Renal cortex interstitium (tissue), 11 donors: ENCODE measurements at regions not wholly inside any gene's neighbourhood (a gene's known extent, or its start where the extent isn't known, plus 50 kb on each side); places are given as distances from the start of the nearest gene placed in this dataset.

ENCODE experiments used
- DNase-seq, 11 donors: peaks; one replicate each; pipeline ENCODE4 v3.0.0-alpha.2; 2013; ENCODE audit warnings: low read depth in 9 of 11, low spot score in 4 of 11; ENCODE audit errors: extremely low read depth in 1 of 11

GRCh38 chr2:191626497-191627151 is 51.3 kb upstream of the NABP1 start:
- no peak for DNase-seq

GRCh38 chr2:191627518-191627917 is 50.4 kb upstream of the NABP1 start:
- no peak for DNase-seq
